Right lobe of liver (tissue), 4 donors: ENCODE measurements at regions not wholly inside any gene's neighbourhood (a gene's known extent, or its start where the extent isn't known, plus 50 kb on each side); places are given as distances from the start of the nearest gene placed in this dataset.

Source experiments
- CTCF ChIP-seq, 4 donors: fragments of 200-600 bp in 3 of 4; fragments of 450-650 bp in 1 of 4; IDR thresholded peaks; one replicate each; pipeline versions ENCODE4 v1.5.1 to v1.8.0; 2016 to 2022; ENCODE audit warnings: antibody characterized with exemption in 4 of 4, mild to moderate bottlenecking in 2 of 4
- POLR2A ChIP-seq: fragments of 450-650 bp; IDR thresholded peaks from one replicate; pipeline ENCODE4 v1.6.1; 2017; ENCODE audit warnings: antibody characterized with exemption, mild to moderate bottlenecking
- donor health status: DM: no; HTN: no; CAD: no.
- donor health status: DM: no; HTN: no; CAD: no.
- donor health status: DM: no; HTN: yes; CAD: no.

DNA sequence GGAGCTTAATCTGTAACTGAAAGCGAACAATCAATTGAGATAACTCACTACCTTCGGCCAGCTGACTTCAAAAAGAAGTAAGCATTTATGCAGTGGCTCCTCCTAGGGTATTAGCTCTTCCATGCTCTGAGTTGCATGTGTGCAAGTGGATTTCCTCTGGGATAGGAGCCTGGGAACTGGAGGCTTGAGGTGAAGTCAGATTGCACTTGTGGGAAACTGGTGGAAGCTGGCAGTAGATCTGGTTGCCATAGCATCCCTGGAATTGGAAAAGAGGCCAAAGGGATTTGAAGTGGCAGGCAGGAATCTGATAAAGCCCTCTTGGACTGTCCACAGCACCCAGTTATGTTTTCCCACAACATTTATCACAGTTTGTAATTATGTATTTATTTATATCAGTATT is 50.6 kb upstream of the FMNL2 start:
- TF ChIP-seq CTCF (IDR thresholded peaks at IDR 0.05) (no peak), POLR2A (no peak)
